HG02981 (cell line): ENCODE measurements at regions not wholly inside any gene's neighbourhood (a gene's known extent, or its start where the extent isn't known, plus 50 kb on each side); places are given as distances from the start of the nearest gene placed in this dataset.
"Not testable (repeated sequence)": the region's sequence is repeated elsewhere in the genome, so short reads cannot be mapped to it uniquely, and the experiment has no call there.

Experiments used
- ATAC-seq: cut with Tn5 transposase; IDR thresholded peaks from one replicate; pipeline ENCODE4 v1.9.1; 2021; ENCODE audit warnings: mild to moderate bottlenecking, moderate library complexity; ENCODE audit not compliant: unreplicated experiment

DNA sequence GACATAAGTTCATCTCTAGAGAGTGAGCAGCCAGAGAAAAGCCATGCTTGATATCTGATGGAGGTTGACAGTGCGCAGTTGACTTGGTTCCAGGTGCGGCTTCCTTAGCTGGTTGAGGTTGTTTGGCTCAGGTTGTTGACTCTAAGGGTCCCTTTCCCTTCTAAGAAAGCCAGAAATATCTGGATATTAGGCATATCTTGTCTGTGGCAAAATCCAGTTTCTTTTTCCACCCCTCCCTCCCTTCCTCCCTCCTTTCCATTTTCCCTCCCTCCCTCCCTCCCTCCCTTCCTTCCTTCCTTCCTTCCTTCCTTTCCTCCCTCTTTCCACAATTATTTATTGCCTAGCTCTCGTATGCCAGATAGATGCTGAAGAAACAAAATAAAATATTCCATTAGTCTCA, 82.6 kb upstream of the TNP1 start:
- no peak for ATAC-seq

GRCh38 chr2:216942016-216942415, 82.2 kb upstream of the TNP1 start:
- no peak for ATAC-seq

GRCh38 chr2:216936954-216937357, 77.1 kb upstream of the TNP1 start:
- no peak for ATAC-seq

DNA sequence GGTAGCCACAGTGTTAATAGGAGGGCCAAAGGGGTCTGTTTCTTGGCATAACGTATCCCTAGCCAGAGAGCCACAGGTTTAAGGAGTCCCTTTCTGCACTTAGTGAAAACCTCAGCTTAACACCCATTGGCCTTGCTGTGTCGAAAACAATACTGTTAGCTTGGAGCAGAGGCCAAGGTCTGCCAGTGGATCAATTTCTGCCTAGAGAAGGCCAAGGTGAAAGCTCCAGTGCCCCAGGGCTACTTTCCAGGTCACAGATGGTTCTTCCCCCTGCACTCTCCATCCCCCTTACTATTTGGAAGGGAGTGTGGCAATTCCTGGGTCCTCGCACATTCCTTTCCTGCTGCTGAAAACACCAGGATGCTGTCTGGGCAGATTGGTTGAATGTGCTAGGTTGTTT, 74.8 kb upstream of the TNP1 start:
- no peak for ATAC-seq

GRCh38 chr2:216934151-216934550, 74.3 kb upstream of the TNP1 start:
- ATAC-seq: no peak

DNA sequence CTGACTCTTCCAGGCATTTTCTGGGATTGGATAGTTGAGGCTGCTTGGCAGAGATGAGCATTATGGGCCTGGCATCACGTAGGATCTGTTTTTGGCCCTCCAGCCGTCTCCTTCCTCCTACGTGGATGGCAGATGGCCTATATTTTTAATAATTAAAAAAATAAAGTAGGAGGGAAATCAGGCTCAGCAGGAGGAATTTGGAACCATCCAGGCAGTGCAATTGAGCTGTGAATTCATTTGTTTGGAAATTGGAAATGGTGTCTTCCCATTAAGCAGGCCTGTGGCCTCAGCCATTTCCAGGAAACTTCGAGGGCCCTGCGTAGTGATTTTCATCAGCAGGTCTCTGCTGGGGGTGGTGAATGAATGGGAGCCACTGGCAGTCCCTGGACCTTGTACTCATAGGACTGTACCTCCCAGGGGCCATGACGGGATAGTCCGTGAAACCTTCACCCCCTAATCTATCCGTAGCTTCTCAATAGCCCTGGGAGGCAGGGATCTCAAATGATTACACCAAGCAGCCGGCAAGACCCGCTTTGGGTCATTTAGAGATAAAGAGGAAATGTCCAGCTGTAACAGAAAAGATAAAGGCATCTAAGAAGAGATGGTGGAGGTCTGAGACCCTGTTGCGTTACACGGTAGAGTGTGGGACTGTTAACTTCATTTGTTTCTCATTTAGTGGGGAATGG, 73.1 kb upstream of the TNP1 start:
- ATAC-seq: no peak

- no peak for ATAC-seq
Observed at GRCh38 chr2:216932113-216932862, 72.4 kb upstream of the TNP1 start.

DNA sequence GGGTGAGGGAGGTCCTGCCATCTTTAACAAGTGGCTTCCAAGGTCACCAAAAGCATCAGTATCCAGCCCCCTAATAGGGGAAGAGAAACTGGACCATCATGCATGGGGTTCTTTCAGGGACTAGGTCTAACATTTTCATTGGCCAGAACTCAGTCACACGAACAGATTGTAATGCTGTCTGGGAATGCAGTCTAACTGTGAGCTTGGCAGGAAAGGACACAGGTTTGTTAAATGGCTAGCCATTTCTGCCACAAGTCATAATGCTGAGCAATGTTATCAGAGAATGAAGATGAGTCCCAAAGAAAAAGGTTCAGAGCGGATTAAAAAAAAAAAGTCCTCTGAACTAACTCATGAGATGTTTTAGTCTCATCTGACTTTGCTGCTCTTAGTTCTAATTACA, 70.9 kb upstream of the TNP1 start:
- no peak for ATAC-seq

- ATAC-seq: not testable (repeated sequence)
Observed at GRCh38 chr2:216929338-216929737, 69.5 kb upstream of the TNP1 start.

- ATAC-seq: no peak
Observed at GRCh38 chr2:216927163-216927562, 67.3 kb upstream of the TNP1 start.

DNA sequence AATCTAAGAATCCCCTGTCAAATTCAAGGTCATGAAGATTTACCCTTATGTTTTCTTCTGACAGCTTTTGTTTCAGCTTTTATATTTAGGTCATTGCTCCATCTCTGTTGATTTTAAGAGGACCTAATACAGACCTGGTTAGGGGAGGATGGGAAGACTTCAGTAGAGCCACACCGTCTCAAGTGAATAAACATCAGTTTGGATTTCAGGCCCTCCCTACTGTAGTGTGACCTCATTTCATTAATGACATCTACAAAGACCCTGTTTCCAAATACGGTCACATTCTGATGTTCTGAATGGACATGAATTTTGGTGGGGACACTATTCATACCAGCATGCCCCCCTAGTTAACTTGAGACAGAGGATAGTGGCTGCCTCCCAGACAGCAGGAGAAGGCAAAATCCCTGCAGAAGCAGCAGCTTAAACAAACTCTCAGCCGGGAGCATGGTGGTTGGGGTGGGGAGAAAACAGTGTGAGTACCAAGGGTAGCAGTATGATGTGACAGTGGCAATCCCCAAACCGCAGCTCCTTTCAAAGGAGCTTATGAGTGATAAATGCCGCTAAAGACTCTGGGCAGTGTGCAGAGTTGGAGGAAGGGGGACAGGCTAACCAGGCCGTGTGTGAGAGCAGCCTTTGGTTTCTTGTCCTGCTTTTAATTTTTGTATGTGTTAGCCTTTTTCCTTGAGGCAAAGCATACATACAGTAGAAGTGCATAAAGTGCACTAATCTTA, 65.9 kb upstream of the TNP1 start:
- no peak for ATAC-seq

DNA sequence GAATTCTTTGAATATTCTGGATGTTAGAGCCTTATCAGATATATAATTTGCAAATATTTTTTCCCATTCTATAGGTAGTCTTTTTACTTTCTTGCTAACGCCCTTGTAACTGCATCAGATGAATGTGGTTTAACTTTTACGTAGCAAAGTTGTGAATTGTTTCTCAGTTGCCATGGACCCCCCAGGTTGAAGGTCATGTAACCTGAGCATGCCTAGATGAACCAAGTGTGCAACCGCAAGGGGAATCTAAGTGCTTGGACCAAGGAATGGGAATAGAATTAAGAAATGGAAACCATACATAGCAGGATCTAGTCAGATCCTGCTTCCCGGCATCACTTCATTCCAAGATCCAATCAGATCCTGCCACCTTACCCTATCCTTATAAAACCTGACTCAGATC, 65.1 kb upstream of the TNP1 start:
- no peak for ATAC-seq

- ATAC-seq: no peak
Observed at GRCh38 chr2:216923706-216924105, 63.8 kb upstream of the TNP1 start.

DNA sequence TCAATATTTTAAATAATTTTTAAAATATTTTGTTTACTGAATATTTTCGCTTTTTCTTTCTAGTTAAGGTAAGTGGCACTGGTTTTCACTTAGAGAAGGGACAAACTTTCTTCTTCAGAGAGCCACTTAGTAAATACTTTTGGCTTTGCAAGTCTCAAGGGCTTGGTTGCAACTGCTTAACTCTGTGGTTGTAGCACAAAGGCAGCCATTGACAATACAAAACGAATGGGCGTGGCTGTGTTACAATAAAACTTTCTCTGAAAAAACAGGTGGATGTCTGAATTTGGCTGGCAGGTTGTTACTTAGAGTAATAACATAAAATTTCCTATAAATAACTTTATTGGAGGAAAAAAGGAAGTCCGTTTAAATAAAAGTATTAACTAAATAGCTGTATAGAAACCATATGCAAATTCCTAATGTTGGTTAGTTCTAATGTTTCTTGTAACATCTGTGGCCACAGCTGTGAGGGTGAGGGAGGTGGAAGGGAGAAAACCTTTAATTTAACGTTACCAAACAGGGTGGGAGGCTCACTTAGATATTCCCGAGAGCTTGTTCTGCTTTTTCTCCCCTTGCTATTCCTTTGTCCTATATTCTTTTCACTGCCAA, 62.4 kb upstream of the TNP1 start:
- no peak for ATAC-seq

DNA sequence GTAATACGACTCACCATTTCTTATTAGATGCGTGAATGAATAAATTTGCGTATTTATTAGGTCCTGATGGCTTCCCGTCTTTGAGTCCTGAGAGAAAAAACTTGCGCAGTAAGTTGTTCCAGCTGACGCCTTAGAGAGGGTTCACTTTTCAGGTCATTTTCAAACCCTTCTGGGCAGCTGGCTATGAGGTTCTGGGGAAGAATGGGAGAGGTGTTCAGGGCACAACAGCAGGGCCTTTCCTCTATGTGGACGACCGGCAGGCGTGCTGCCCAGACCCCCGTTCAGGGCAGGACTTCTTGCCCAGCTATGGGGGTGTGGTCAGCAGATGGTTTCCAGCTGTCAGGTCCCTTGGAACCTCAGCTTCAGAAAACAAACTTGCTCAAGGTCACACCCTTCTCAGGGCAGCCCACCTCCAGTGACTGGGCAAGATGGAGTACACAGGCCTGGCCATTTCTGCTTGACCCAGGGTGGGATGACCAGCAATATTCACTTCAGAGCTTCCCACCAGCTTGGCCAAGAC, 61.1 kb upstream of the TNP1 start:
- no peak for ATAC-seq

DNA sequence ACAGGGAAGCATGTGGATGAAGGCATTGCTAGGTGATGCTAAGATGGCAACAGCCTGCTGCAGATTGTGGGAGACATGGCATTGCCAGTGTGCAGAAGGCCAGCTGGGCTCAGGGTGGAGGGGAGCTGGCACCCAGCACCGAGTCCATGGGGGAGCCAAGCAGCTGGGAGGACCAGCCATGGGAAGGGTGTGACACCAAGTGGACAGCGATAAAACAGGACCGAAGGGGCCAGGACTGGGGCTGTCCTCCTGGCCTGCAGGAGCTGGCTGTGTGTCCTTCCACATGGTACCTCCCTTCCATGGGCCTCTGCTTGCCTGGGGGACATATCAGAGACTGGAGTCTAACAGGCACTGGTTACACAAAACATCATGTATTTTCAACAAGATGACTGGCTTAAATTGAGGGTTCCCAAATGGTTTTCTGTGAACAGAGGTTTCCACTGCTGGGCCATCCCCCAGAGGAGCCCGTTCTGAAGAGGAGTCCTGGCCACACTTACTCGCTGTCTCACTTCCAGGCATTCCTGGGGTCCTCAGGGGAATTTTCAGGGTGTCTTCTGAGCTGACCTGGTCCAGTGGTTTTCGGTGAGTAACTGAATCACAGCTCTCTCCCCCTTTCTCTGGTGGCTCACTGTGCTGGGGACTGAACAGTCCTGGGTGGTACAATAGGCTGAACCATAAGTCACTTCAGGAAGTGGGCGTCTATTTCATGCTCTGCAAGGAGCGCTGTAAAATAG, 60.4 kb upstream of the TNP1 start:
- ATAC-seq: no peak

- ATAC-seq: no peak
Observed at GRCh38 chr2:216918088-216918680, 58.3 kb upstream of the TNP1 start.

- no peak for ATAC-seq
Observed at GRCh38 chr2:216916956-216917650, 57.2 kb upstream of the TNP1 start.

GRCh38 chr2:216915557-216916150, 55.8 kb upstream of the TNP1 start:
- no peak for ATAC-seq
